MM.1S (cell line): ENCODE measurements at regions not wholly inside any gene's neighbourhood (a gene's known extent, or its start where the extent isn't known, plus 50 kb on each side); places are given as distances from the start of the nearest gene placed in this dataset.

Experiments
- EZH2 ChIP-seq: fragments of 300-600 bp; sonication (generic); optimal IDR thresholded peaks from 2 replicates; pipeline ENCODE3; 2017; ENCODE audit warnings: low read depth, mild to moderate bottlenecking, antibody characterized with exemption, low read length, mixed read lengths
- EZH2phosphoT487 ChIP-seq: fragments of 300-600 bp; sonication (generic); IDR thresholded peaks from 2 replicates; pipeline ENCODE4 v1.6.1; 2018; ENCODE audit warnings: antibody characterized with exemption, low read length
- TF ChIP-seq, protein P1 (sequence below): fragments of 300-600 bp; sonication (generic); IDR thresholded peaks from 2 replicates; pipeline ENCODE4 v1.5.1; 2016; ENCODE audit warnings: antibody characterized with exemption, low read length, mixed read lengths

DNA sequence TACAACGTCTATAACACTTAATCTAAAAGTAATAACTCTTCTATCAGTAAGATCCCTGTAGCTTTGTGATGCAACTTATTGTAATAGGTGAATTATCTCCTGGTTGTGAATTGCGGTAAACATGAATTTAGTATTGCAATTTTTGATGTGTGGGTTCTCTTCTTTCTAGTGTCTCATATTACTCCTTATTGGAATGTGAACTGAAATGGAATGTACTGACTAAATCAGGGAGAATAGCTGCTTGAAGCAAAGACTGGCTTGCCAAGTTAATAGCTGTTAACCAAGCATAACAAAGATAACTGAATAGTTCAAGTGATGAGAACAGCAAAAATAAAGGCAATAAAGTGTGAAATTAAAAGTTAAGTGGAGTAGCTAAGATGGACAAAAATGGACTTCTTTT lies 60.5 kb upstream of the TFPI start:
- TF ChIP-seq, protein P1, sequence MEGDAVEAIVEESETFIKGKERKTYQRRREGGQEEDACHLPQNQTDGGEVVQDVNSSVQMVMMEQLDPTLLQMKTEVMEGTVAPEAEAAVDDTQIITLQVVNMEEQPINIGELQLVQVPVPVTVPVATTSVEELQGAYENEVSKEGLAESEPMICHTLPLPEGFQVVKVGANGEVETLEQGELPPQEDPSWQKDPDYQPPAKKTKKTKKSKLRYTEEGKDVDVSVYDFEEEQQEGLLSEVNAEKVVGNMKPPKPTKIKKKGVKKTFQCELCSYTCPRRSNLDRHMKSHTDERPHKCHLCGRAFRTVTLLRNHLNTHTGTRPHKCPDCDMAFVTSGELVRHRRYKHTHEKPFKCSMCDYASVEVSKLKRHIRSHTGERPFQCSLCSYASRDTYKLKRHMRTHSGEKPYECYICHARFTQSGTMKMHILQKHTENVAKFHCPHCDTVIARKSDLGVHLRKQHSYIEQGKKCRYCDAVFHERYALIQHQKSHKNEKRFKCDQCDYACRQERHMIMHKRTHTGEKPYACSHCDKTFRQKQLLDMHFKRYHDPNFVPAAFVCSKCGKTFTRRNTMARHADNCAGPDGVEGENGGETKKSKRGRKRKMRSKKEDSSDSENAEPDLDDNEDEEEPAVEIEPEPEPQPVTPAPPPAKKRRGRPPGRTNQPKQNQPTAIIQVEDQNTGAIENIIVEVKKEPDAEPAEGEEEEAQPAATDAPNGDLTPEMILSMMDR, result no peak
- TF ChIP-seq EZH2phosphoT487 (no peak), EZH2 (no peak)
